ENCODE measurements at regions not wholly inside any gene's neighbourhood (a gene's known extent, or its start where the extent isn't known, plus 50 kb on each side); places are given as distances from the start of the nearest gene placed in this dataset.
"Not testable (repeated sequence)": the region's sequence is repeated elsewhere in the genome, so short reads cannot be mapped to it uniquely, and the experiment has no call there.

DNA sequence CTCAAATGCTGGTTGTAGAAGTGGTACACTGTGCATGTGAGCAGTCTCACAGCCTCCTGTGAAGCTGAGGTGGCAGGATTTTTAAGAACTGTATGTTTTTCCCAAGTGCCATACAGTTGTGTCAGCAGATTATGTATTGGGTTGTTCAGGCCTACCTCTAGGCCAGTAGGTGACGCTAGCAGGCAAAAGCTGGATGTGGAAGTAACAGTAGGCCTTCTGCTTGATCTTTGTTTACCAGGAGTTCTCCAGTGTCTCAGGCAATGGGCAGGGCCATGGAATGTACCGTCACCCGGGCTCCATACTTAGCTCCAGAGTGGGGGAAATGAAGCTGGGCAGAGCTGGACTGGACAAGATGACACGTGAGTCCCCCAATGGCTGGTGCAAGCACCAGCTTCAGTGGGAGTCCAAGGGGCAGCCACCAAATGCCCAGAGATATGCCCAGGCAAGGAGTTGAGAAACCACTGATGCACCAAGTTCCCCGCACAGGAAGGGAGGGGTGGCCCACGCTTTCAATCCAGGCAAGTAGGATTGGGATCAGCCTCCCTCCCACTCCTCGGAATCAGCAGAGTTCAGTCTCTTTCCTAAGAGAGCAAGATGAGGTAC lies 289.7 kb downstream of the HTR1B start:
- no peak for DNase-seq

DNA sequence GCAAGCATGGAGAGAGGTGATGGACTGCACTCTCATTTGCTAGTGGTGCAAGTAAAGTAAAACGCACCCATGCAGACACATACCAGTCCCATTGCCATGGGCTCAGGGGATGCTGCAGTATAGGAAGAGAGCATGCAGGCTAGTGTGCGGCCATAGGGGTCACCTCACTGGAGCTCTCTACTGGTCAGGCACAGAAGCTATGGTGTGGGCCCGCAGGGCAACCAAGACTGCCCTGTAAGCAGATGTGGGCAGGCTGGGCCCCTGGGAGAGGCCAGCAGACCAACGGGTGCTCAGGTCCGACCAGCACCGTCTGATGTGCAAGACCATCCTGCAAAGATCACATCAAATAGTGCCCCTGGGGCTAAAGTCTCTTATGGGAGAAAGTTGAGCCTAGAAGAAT lies 290.7 kb downstream of the HTR1B start:
- no peak for DNase-seq

DNA sequence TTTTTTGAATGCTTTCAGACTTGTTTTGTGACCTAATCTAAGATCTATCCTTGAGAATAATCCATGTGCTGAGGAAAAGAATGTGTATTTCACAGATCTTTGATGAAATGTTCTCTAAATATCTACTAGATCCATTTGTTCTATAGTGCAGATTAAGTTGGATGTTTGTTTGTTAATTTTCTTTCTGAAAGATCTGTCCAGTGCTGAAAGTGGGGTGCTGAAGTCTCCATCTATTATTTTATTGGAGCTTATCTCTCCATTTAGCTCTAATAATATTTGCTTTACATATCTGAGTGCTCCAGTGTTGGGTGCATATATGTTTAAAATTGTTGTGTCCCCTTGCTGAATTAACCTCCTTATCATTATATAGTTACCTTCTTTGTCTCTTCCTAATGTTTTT lies 303.6 kb downstream of the HTR1B start:
- no peak for DNase-seq

DNA sequence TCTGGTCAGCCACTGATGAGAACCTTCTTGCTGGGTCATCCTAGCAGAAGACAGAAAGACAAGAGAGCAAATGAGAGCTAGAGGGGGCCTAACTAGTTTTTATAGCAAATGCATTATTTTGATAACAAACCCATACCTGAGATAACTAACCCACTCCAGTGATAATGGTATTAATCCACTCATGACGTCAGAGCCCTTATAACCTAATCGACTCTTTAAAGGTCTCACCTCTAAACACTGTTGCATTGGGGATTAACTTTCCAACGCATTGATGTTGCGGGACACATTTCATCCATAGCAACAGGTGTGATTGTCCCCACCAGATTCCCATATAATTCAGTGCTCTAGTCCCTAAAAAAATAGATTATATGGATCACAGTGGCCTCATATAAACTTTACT lies 312.1 kb downstream of the HTR1B start:
- DNase-seq: no peak

DNA sequence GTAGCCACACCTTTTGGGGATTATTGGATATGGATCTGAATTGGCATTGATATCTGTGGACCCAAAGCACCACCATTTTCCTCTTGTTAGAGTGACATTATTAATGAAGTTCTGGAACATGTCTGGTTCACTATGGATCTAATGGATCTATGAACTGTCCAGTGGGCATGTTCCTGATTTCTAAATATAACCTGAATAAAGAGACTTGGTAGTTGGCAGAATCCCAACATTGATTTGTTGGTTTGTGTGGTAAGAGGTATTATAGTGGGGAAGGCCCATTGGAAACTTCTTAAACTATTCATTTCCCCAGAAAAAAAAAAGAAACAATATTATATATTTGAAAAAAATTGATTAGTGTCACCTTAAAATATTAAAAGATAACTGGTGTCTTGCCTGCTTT lies 312.6 kb downstream of the HTR1B start:
- DNase-seq: no peak

DNA sequence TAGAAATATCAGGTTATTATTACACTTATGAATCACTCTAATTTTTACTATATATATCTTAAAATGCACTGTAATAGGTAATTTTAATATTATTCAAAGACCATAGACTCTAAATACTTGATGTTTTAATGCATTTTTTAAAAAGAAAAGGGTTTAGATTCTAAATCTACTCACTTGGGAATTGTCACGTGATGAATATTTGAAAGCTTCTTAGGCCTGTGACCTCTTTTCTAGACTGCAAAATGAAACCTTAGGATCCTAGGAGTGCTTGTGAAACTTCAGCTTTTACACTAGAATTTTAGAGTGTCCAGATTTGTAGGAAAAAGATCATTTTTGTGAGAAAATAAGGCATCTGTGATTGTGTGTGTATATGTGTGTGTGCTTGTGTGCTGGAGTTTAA lies 318.0 kb downstream of the HTR1B start:
- DNase-seq: no peak

DNA sequence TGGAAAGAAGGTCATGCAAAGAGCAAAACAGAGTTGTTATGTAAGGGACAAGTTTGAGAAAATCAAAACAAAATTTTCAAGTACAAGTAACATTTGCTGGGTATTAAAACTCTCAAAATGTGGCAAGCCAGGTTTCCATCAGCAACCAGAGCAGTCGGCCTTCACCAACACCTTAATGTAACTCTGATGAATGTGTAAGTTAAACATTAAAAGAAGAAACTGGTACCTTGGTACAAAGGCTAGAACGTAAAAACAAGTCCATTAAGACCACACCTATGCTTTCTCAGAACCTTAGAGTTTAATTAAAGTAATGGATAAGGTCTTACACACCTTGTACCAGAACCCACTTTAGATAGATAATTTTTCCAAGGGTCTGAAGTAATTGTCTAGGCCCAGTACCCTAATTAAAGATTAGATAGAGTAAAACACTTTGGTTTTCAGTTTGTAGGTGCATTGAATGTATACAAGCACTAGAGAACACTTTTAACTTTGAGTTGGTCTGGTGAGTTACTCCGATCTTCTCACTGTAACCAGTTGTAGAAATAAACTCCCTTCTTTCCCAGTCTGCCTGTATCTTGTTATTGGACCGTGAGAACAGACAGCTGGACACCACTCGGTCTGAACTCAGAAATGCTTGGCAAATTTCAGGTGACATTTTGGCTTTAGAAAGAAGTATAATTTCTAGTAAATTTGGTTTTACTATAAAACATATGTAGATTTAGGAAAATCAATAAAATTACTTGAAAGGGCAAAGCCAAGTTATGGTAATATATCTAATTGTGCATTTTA lies 319.4 kb downstream of the HTR1B start:
- DNase-seq: no peak

DNA sequence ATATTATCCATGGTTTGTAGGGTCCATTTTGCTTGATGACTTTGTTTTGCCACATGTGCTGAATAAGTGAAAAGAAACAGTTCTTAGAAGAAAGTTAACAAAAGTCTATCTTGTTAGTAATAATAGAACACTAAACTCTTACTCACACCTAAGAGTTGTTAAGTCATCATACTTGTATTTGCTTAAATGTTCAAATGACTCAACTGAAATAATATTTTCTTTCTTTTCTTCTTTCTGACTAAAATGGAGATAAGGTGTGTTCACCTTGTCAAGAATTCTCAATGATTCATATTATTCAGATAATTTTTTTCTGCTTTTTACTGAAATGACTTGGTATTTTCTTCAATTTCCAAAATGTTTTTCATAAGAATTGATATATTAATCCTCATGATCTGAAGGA lies 327.2 kb downstream of the HTR1B start:
- no peak for DNase-seq

DNA sequence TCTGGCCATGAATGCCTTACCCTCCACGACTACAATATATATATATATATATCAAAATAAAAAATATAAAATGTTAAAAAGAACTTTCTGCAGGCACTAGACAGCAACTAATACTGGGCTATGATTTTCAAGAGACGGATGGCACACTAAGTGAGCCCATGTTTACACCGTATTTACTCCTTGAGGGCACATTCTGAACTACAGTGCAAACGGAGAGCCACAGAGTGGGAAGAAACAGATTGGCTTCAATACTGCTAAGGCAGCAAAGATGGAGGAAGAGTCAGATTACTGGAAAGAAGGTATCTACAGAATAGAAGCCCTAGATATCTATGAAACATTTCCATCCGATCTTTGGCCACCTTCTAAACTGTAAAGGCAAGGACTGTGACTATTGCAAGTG lies 330.3 kb downstream of the HTR1B start:
- DNase-seq: no peak

DNA sequence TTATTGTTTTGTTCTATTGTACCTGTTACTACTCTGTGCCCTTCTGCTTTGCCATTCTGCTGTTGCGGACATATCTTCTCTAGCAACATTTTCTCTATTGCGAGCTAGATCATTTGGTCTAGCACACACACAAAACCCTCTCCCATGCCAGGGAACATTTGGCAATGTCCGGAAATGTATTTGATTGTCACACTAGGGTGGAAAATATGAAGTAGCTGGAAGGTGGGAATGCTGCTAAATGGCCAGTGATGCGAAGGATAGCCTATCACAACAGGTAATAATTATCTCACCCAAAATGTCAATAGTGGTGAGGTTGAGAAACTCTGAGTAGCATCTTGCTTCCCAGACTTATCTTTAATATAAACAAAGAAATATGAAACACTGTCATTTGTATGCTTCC lies 331.9 kb downstream of the HTR1B start:
- DNase-seq: no peak

DNA sequence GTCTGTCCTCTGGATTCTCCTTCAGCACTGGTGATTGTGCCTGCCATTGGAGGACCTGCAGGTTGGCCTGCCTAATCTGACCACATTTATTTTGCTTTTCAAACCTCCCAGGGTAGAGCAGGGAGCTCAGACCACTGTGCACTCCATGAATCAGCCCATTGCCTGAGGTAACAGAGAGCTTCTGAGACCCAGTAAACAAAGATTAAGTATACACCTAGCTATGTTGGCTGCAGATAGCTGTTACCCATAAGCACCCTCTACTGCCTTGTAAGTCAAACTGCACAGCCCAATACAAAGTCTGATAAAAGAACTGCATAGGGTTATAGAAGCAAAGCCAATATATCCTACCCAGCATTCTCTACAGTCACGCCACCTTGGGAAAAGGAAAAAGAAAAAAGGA lies 338.7 kb downstream of the HTR1B start:
- DNase-seq: no peak

DNA sequence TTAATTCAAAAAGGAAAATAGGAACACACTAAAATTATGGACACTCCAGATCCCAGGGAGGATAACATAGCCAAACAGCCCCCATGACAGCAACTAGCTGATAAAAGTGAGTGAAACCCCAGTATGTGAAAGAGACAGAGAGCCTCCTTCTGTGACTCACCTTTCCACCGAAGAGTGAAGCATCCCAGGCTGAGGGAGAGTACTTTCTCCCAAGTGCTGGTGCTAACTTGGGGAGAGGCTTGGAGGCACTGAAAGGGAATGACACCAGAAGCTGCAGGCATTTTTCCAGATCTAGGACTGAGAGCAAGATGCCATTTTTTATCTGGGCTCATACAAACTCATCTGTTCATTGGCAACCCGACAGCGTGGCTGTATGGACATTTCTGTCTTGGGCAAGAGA lies 339.8 kb downstream of the HTR1B start:
- DNase-seq: no peak

DNA sequence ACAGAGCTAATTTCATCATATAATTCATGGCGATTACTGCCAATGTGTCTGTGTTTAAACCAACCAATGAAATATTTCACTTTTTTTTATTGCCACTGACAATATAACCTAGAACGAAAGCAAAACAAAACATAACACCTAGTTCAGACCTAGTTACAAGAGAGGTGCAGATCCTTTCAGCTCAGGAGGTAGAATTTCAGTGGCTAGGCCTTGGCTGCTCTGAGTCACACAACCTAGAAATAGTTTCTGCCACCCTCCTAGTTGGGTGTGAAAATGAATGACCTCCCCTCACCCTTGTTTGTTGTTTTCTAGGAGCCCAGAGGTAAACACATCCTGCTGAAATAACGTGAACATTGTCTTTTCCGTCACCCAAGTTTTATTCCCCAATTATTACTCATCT lies 356.3 kb downstream of the HTR1B start:
- DNase-seq: no peak

DNA sequence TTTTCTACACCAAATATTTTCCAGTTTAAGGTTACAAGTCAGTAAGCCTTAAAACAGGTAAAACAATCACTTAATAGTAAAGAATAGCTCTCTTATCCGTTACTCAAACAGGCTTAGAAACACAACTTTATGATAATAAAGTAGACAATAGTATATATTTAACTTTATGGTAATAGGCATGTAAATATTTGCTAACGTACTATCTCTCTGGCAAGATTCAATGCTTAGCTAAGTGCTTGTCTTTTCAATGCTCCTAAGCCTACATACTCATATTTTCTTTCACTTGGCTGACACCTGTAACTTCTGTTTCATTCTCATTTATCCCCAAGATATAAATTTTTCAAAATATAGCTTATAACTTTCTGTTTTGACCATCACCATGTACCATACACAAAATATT lies 358.2 kb downstream of the HTR1B start:
- DNase-seq: no peak

DNA sequence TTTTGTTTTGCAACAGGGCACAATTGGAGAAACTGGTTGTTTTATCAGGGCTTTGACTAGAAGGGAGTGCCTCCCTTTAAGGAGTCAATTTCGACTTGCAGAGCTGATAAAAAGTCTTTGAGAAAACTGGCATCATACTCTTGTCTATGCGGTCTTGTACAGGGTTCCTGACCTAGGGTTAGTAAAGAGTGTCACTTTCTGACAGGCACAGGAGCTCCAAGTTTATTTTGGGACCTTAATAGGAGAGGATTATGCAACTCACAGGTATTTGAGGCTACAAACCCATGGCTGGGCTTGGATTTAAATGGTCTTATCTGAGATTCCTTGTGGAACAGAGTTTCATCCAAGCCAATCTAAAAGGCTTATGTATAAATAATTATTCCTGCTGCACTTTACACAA lies 365.4 kb downstream of the HTR1B start:
- no peak for DNase-seq

DNA sequence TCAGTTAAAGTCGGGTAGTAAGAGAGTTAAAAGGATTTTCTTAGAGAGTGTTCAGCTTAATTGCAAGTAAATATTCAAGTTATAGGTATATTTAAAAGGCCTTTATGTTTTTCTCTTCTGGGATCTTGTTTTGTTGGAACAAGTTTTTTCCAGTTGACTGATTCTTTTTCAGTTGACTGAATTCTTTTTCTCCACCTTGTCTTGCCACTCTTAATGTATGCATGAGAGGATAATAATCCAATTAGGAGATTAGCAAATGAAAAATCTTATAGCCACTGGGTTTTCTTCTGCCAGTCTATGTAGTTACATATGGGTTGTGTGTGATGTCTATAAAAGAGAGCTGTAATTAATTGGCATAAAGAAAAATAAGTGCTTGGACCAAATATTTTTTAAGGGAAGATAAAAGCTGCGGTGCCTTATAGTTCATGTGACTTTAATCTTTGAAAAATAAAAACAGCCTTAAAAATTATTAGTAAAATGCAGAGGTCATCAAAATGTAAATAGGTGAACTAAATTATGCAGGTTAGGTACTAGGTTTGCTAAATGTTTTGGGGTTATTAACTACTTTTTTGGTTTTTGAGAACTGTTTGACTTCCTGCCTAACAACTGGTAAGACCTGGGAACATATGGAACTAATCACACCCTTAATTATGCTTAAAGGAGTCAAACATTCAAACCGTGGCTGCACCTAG lies 367.2 kb downstream of the HTR1B start:
- DNase-seq: no peak

DNA sequence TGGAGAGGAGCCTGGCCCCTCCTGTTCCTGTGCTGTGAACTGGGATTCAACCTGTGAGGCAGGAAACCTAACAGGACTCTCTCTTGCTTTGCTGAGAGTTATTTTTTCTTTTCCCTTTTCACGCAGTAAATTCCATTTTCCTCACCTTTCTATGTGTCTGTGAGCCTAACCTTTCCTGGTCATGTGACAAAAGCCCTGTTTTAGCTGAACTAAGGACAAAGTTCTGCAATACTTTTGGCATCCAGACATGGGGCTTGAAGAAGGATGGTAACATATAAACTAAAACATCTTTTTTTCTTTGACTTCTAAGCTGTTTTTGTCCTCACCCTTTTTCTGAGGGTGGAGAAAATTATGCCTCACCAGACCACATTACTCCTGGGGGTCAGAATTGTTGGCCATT lies 368.5 kb downstream of the HTR1B start:
- DNase-seq: no peak

DNA sequence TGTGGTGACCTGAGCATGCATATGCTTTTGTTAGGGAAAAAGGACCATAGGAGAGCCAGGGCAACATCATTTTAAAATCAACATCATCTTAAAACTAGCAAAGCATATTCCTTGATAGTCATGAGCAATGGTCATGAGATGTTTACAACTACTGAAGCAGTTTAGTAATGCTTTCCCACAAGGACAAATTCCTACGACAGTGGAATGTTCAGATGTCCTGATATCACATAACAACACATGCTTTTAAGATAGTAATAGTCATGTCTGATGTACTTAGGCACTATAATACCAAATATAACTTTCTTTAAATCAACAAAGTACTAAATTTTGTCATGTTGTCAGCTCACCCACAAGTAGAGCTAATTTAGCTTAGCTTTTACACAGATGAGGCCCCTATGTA lies 370.3 kb downstream of the HTR1B start:
- no peak for DNase-seq

DNA sequence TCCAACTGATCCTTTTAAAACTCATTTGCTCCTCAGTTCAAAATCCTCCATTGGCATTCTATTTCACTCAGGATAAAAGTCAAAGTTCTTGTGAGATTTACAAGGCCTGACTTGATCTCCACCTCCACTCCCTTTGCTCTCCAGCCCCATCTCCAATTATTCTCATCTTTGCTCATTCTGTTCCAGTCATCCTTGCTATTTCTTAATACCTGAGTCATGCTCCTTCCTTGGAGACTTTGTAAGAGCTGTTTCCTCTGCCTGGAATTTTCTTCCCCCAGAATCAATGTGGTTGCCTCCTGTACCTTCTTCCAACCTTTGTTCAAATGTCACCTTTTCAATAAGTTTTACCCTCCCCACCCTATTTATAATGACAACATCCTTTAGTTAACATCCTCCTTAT lies 373.5 kb downstream of the HTR1B start:
- DNase-seq: no peak

DNA sequence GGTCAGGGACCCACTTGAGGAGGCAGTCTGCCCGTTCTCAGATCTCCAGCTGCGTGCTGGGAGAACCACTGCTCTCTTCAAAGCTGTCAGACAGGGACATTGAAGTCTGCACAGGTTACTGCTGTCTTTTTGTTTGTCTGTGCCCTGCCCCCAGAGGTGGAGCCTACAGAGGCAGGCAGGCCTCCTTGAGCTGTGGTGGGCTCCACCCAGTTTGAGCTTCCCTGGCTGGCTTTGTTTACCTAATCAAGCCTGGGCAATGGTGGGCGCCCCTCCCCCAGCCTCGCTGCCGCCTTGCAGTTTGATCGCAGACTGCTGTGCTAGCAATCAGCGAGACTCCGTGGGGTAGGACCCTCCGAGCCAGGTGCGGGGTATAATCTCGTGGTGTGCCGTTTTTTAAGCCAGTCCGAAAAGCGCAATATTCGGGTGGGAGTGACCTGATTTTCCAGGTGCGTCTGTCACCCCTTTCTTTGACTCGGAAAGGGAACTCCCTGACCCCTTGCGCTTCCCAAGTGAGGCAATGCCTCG lies 375.4 kb downstream of the HTR1B start:
- not testable (repeated sequence) for DNase-seq

DNA sequence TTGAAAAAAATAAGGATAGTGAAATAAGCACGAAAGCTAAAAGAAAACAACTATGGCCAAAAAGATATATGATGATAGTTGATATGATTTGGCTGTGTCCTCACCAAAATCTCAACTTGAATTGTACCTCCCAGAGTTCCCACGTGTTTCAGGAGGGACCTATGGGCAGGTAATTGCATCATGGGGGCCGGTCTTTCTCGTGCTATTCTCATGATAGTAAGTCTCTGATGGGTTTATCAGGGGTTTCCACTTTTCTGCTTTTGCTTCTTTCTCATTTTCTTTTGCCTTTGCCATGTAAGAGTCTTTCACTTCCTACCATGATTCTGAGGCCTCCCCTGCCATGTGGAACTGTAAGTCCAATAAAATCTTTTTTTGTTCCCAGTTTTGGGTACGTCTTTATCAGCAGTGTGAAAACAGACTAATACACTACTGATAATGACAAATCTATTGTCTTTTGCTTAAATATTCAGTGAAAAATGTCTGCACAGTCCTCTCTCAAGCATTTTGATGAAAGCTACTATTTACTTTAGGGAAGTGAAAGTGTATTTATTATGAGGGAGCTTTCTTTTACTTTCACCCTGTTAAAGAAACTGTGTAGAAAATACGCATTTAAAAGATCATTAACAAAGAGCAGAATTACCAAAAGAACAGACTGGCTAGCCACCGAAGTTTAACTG lies 389.1 kb downstream of the HTR1B start:
- DNase-seq: no peak

DNA sequence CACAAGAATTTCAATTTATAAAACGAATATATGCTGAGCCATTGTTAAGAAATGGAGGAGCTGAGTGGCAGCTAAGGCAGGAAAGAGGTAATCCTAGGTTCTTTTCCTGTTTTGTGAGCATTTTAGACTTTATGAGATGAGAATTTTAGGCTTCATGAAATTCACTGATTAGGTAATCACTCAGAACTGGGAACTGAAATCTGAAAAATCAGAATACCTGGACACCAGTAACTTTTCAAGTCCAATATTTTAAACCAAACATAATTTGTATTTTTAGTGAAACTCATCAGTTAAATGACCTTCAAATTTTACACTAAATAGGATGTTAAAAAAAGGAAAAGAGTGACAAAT lies 389.9 kb downstream of the HTR1B start:
- no peak for DNase-seq

DNA sequence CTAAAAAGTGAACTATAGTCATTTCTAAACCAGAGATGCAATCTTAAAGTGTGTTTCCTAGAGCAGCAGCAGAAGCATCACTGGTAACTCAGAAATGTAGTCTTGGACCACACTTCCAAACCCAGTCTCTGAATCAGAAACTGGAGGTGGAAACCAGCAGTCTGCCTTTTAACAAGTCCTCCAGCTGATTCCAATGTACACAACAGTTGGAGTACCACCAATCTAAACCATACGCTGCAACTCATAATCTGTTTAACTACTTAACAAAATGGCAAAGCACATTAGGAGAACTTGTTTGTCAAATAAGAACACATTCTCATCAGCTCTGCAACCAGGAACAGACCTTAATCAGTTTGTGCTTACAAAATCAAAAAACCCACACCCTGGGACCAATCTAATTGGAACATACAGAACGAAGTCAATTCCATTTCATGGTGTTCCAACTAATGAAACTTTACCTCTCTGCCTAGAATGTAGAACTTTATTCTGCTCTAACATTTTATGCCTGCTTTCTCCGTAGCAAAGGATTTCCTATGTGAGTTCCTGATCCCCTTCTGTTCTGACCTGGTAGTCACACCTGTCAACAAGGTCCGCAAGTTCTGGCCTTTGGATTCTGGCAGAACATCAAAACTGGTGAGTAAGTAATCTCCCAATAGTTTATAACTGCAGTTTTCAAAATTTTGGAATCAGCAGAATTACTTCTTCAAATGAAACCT lies 390.4 kb downstream of the HTR1B start:
- DNase-seq: no peak
